ENCODE measurements at regions not wholly inside any gene's neighbourhood (a gene's known extent, or its start where the extent isn't known, plus 50 kb on each side); places are given as distances from the start of the nearest gene placed in this dataset.

GRCh38 chr21:38659936-38660332, 145.8 kb upstream of the ETS2 start:
- DNase-seq: no peak

- DNase-seq: peak; percentile 31
Measured at GRCh38 chr21:38660333-38661196, 145.2 kb upstream of the ETS2 start.

GRCh38 chr21:38661197-38661871, 144.4 kb upstream of the ETS2 start:
- DNase-seq: peak; percentile 24

- DNase-seq: peak; percentile 78
Measured at GRCh38 chr21:38661889-38662568, 143.7 kb upstream of the ETS2 start.

GRCh38 chr21:38663282-38663681, 142.4 kb upstream of the ETS2 start:
- peak; percentile 9 for DNase-seq

GRCh38 chr21:38664315-38664714, 141.4 kb upstream of the ETS2 start:
- no peak for DNase-seq

- peak; percentile 46 for DNase-seq
Measured at GRCh38 chr21:38664841-38665240, 140.9 kb upstream of the ETS2 start.

- DNase-seq: no peak
Measured at GRCh38 chr21:38667291-38667870, 138.3 kb upstream of the ETS2 start.

- no peak for DNase-seq
Measured at GRCh38 chr21:38668067-38668466, 137.7 kb upstream of the ETS2 start.

- DNase-seq: no peak
Measured at GRCh38 chr21:38668541-38668940, 137.2 kb upstream of the ETS2 start.

GRCh38 chr21:38669186-38669585, 136.5 kb upstream of the ETS2 start:
- DNase-seq: peak; percentile 43

GRCh38 chr21:38670861-38671260, 134.9 kb upstream of the ETS2 start:
- DNase-seq: no peak

GRCh38 chr21:38671773-38672172, 134.0 kb upstream of the ETS2 start:
- peak; percentile 55 for DNase-seq

- peak; percentile 26 for DNase-seq
Measured at GRCh38 chr21:38675182-38675824, 130.4 kb upstream of the ETS2 start.

GRCh38 chr21:38678827-38679226, 126.9 kb upstream of the ETS2 start:
- no peak for DNase-seq

GRCh38 chr21:38679534-38679933, 126.2 kb upstream of the ETS2 start:
- DNase-seq: peak; percentile 54

GRCh38 chr21:38680401-38680800, 125.3 kb upstream of the ETS2 start:
- DNase-seq: peak; percentile 40

- no peak for DNase-seq
Measured at GRCh38 chr21:38683222-38683621, 122.5 kb upstream of the ETS2 start.

- DNase-seq: no peak
Measured at GRCh38 chr21:38688068-38688467, 117.7 kb upstream of the ETS2 start.

- no peak for DNase-seq
Measured at GRCh38 chr21:38691631-38692030, 114.1 kb upstream of the ETS2 start.

GRCh38 chr21:38696579-38696978, 109.2 kb upstream of the ETS2 start:
- no peak for DNase-seq

- DNase-seq: no peak
Measured at GRCh38 chr21:38699048-38699447, 106.7 kb upstream of the ETS2 start.

- no peak for DNase-seq
Measured at GRCh38 chr21:38702196-38702595, 103.5 kb upstream of the ETS2 start.

All from fibroblast of skin of scalp (primary cell).